ACC112 (cell line): ENCODE measurements at regions not wholly inside any gene's neighbourhood (a gene's known extent, or its start where the extent isn't known, plus 50 kb on each side); places are given as distances from the start of the nearest gene placed in this dataset.

Experiments
- H2AFZ ChIP-seq: fragments of 200-600 bp; sonication (generic); one replicate; pipeline ENCODE4 v1.6.0; 2017; ENCODE audit warnings: antibody characterized with exemption, low read length; ENCODE audit not compliant: unreplicated experiment
- H3K27ac ChIP-seq: fragments of 200-600 bp; sonication (generic); 2 replicates; pipeline ENCODE4 v1.5.1; 2014; ENCODE audit warnings: low read depth, mild to moderate bottlenecking, antibody characterized with exemption, low read length, moderate library complexity
- H3K27me3 ChIP-seq: fragments of 200-600 bp; sonication (generic); 2 replicates; pipeline ENCODE4 v1.6.1; 2014; ENCODE audit warnings: mild to moderate bottlenecking, antibody characterized with exemption, low read length, moderate library complexity, mixed read lengths; ENCODE audit not compliant: insufficient read depth
- H3K36me3 ChIP-seq: fragments of 200-600 bp; sonication (generic); 2 replicates; pipeline ENCODE4 v1.6.1; 2016; ENCODE audit warnings: mild to moderate bottlenecking, antibody characterized with exemption, low read length, moderate library complexity, mixed read lengths; ENCODE audit not compliant: insufficient read depth
- H3K4me1 ChIP-seq: fragments of 200-600 bp; sonication (generic); one replicate; pipeline ENCODE4 v1.6.1; 2016; ENCODE audit warnings: low read length, mixed read lengths; ENCODE audit not compliant: insufficient read depth, unreplicated experiment, control insufficient read depth
- H3K4me3 ChIP-seq: fragments of 200-600 bp; sonication (generic); 2 replicates; pipeline ENCODE4 v1.5.1; 2014; ENCODE audit warnings: mild to moderate bottlenecking, low read depth, low read length
- H3K79me2 ChIP-seq: fragments of 200-600 bp; sonication (generic); one replicate; pipeline ENCODE4 v1.6.0; 2016; ENCODE audit warnings: low read length; ENCODE audit not compliant: control insufficient read depth, unreplicated experiment, insufficient read depth

DNA sequence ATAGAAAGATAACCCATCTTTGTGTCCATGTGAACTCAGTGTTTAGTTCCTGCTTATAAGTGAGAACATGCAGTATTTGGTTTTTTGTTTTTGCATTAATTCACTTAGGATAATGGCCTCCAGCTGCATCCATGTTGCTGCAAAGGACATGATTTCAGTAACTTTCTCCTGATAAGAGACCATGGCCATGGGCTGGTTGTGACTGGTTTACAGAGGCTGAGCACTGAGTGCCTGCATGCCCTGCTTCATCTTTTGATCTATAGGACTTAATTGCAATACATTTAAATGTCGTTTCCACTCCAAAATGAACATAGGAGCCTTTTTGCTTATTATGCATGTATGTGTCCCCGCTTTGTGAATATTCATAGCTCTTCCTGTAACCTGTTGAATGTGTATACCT is 101.3 kb upstream of the IGFBP3 start:
- Histone ChIP-seq H3K4me1 (no peaks in the 10 kb centered on the region), H3K79me2 (no peaks in the 10 kb centered on the region), H3K36me3 (no peaks in the 10 kb centered on the region), H3K27ac (no peak overlapping the region), H3K27me3 (no peaks in the 10 kb centered on the region), H2AFZ (no peak overlapping the region), H3K4me3 (no peak overlapping the region)

DNA sequence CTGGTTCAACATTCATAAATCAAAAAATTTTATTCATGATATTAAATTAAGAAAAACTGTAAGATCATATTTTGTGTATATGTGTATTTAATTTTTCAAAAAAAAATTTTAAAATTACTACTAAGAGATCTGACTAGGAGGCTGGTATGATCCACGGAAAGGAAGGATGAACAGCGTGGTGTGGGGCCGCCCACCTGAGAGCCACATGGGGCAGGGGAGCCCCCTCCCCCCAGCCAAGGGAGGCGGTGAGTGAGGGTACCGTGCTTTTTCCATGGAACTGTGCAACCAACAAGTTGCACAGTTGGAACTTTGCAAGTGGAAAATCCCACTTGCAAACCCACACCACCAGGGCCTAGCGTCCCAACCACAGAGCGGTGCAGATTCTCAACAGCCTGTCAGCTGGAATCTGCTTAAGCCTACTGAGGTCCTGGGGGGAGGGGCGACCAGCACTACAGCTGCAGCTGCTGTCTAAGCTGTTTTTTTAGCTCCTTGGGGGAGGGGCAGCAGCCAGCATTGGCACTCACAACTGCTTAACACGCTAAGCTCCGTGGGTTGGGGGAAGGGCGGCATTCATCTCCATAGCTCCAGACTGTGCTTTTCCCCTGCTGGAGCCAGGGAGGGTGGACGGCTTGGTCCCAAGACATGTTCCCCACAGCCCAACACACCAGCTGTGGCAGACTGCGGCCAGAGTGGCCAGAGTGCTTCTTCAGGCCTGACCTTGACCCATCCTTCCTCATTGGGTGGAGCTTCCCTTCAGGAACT is 94.2 kb upstream of the IGFBP3 start:
- Histone ChIP-seq H3K79me2 (no peaks in the 10 kb centered on the region), H3K4me3 (no peak overlapping the region), H3K36me3 (no peaks in the 10 kb centered on the region), H3K27ac (no peak overlapping the region), H3K27me3 (no peaks in the 10 kb centered on the region), H2AFZ (no peak overlapping the region), H3K4me1 (no peaks in the 10 kb centered on the region)

DNA sequence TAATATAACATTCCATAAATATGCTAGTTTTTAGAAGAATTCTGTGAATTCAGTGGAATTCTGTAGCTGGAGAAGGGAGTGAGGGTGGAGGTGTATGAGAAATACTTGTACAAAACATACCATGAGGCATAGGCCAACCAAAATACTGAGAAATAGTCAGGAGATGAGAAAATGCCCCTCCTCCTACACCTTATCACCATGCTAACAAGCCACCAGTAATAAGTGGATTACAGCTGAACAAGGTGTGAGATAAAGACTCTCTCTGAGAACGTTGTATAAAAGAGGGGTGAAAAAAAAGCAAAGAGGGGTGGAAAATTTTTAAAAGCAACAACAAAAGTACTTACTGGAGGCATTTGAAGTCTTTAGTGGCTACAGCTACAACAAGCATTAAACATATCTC is 90.4 kb upstream of the IGFBP3 start:
- peaks cover 2% of the 10 kb centered on the region; the same call in 1 of the 2 replicates for H3K36me3 ChIP-seq
- no peak overlapping the region for H3K27ac ChIP-seq
- no peaks in the 10 kb centered on the region for H3K27me3 ChIP-seq
- H3K79me2 ChIP-seq: no peaks in the 10 kb centered on the region
- no peak overlapping the region for H3K4me3 ChIP-seq
- H3K4me1 ChIP-seq: no peaks in the 10 kb centered on the region
- no peak overlapping the region for H2AFZ ChIP-seq

DNA sequence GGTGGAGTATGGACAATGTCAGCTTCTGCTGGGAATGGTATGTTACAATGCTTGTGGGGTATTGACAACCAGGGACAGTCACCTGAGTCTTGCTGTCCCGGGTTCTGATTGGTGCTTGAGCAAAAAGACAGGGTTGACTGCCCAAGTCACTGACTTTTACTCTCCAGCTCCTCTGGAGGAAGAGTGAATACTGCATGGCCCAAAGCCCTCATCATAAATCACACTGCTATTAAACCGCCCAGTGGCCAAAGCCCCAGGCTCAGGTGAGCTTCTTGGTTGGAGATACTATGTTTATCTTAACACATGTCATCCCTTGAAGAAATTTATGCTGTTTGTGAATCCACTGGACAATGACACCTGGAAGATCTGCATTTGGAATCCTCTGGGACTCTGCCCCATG is 90.0 kb upstream of the IGFBP3 start:
- no peak overlapping the region for H2AFZ ChIP-seq
- H3K4me3 ChIP-seq: no peak overlapping the region
- H3K27me3 ChIP-seq: no peaks in the 10 kb centered on the region
- no peaks in the 10 kb centered on the region for H3K4me1 ChIP-seq
- H3K79me2 ChIP-seq: no peaks in the 10 kb centered on the region
- peaks cover 5% of the 10 kb centered on the region; the same call in 1 of the 2 replicates for H3K36me3 ChIP-seq
- H3K27ac ChIP-seq: no peak overlapping the region

DNA sequence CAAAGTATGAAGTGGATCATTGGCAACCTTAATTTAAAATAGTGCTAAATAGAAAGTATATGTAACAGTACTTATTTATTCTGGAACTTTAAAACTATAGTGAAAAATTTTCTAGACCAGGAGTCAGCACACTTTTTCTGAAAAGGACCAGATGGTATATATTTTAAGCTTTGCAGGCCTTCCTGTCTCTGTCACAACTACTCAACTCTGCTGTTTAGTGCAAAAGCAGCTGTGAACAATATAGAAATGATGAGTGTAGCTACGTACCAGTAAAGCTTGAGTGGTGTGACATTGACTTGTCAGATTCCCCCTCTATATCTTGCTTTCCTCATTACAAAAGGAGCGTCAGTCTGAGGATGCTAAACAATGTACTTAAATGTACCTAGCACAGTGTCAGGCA is 88.1 kb upstream of the IGFBP3 start:
- H3K4me1 ChIP-seq: peaks cover 9% of the 10 kb centered on the region
- H3K79me2 ChIP-seq: no peaks in the 10 kb centered on the region
- H3K27me3 ChIP-seq: no peaks in the 10 kb centered on the region
- H2AFZ ChIP-seq: no peak overlapping the region
- no peak overlapping the region for H3K27ac ChIP-seq
- no peak overlapping the region for H3K4me3 ChIP-seq
- H3K36me3 ChIP-seq: peaks cover 5% of the 10 kb centered on the region; the same call in 1 of the 2 replicates

DNA sequence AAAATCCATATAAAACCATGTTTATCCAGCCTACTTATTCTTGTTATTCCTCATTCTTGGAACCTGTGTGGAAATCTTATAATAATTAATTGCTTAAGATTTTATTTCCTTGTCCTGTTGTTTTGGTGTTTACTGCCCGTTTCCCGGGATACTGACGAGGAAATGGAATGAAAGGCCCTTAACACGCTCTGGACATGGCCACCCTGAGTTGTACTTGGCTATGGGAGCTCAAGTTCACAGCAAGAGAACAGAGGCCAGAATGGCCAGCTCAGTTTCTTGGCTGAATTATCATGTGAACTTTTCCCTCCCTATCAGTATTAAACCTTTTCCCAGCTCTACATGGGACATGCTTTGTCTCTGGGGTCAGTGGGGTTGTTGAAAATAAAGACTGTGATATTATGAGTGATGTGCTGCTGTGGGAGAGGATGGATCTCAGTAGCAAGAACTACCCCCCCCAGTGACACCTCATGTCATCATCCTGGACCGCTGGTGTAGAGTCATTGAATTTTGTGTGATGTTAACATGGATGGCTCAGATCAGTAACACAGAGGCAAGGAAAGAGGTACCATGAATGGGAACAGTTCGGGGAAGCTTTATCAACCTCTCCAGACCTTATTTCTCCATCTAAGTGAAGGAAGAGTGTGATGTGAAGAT is 87.0 kb upstream of the IGFBP3 start:
- Histone ChIP-seq H3K79me2 (no peaks in the 10 kb centered on the region), H3K36me3 (peaks cover 5% of the 10 kb centered on the region; the same call in 1 of the 2 replicates), H3K27ac (no peak overlapping the region), H3K4me3 (no peak overlapping the region), H3K4me1 (peaks cover 15% of the 10 kb centered on the region), H2AFZ (no peak overlapping the region), H3K27me3 (no peaks in the 10 kb centered on the region)

DNA sequence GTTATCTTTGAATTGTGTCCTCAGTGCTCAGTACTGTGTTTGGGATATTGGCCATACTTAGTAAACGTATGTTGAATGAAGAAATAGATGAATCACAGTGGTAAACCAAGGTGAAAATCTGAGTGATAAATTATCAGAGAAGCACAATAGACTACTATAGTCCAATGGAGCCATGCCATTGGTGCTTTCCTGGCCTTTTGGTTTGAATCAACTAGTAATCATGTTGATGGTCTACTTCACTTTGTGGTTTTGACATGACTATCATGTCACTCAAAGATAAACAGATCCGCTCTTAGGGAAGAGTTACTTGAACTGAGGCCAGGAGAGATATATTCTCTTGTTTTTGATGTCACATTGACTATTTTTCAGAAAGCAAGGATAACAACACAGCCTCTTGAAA is 86.1 kb upstream of the IGFBP3 start:
- H2AFZ ChIP-seq: no peak overlapping the region
- peaks cover 5% of the 10 kb centered on the region; the same call in 1 of the 2 replicates for H3K36me3 ChIP-seq
- H3K4me1 ChIP-seq: peaks cover 15% of the 10 kb centered on the region
- H3K79me2 ChIP-seq: no peaks in the 10 kb centered on the region
- H3K27ac ChIP-seq: no peak overlapping the region
- no peak overlapping the region for H3K4me3 ChIP-seq
- no peaks in the 10 kb centered on the region for H3K27me3 ChIP-seq

DNA sequence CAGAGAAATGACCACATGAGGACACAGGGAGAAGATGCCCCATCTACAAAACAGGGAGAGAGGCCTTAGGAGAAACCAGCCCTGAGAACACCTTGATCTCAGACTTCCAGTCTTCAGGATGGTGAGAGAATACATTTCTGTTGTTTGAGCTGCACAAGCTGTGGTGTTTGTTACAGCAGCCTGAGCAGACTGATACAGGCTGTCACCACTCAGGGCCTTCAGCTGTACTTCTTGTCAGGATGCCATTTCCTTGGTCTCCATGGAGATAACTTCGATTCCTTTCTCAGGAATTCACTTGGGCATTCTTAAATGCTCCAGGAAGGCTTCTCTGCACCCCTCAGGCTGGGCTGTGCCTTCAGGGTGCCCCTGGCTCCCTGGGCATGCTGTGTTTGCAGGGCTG is 85.7 kb upstream of the IGFBP3 start:
- no peaks in the 10 kb centered on the region for H3K27me3 ChIP-seq
- peaks cover 15% of the 10 kb centered on the region for H3K4me1 ChIP-seq
- H2AFZ ChIP-seq: no peak overlapping the region
- H3K36me3 ChIP-seq: peaks cover 5% of the 10 kb centered on the region; the same call in 1 of the 2 replicates
- H3K79me2 ChIP-seq: no peaks in the 10 kb centered on the region
- no peak overlapping the region for H3K4me3 ChIP-seq
- no peak overlapping the region for H3K27ac ChIP-seq

DNA sequence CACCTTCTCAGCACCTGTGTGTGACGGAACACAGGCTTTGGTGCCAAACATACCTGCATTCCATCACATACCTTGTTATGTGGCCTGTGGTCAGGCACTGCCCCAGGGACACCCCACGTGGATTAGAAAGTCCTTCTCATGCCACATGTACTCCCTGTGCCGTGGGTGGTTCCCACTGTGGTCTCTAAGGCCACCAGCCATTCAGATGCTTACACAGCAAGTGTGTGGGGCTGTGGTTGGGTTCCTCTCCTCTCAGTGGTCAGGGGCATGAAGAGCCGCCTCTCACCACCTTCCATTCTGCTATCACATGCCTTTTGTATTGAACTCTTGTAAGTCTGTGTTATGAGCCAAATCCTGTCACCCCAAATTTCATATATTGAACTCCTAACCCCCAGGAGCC is 85.1 kb upstream of the IGFBP3 start:
- Histone ChIP-seq H3K4me1 (peaks cover 15% of the 10 kb centered on the region), H3K27ac (no peak overlapping the region), H3K4me3 (no peak overlapping the region), H3K36me3 (peaks cover 5% of the 10 kb centered on the region; the same call in 1 of the 2 replicates), H3K79me2 (no peaks in the 10 kb centered on the region), H2AFZ (no peak overlapping the region), H3K27me3 (no peaks in the 10 kb centered on the region)

DNA sequence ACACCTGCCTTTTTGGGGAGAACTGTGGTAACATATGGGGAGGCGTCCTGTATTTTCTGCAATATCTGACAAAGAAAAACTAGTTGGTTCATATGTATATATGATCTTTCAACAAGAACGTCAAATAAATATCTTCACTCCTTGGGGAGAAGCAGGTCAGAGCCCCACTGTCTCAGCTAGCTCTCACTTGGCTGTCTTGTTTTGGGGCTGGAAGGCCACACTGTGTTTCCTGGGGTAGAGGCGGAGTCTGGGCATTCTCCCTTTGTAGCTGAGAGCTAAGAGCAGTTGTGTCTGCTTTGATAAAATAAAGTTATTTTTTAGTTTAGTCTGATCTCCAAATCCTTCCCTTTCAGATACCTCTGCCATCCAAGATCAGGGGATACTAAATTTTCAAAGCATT is 83.9 kb upstream of the IGFBP3 start:
- Histone ChIP-seq H3K27me3 (no peaks in the 10 kb centered on the region), H3K4me1 (peaks cover 15% of the 10 kb centered on the region), H3K36me3 (peaks cover 5% of the 10 kb centered on the region; the same call in 1 of the 2 replicates), H3K79me2 (no peaks in the 10 kb centered on the region), H3K4me3 (no peak overlapping the region), H2AFZ (no peak overlapping the region), H3K27ac (no peak overlapping the region)
